PC-9 (cell line): ENCODE measurements at regions not wholly inside any gene's neighbourhood (a gene's known extent, or its start where the extent isn't known, plus 50 kb on each side); places are given as distances from the start of the nearest gene placed in this dataset.

Experiments
- EZH2 ChIP-seq: fragments of 200-600 bp; sonication (generic); IDR thresholded peaks from 2 replicates; pipeline ENCODE4 v1.8.0; 2017; ENCODE audit warnings: antibody characterized with exemption, low read depth
- TF ChIP-seq, protein P1 (sequence below): fragments of 200-600 bp; sonication (generic); conservative IDR thresholded peaks from 2 replicates; pipeline ENCODE4 v1.6.1; 2017; ENCODE audit warnings: mixed run types, antibody characterized with exemption, mild to moderate bottlenecking, moderate library complexity

DNA sequence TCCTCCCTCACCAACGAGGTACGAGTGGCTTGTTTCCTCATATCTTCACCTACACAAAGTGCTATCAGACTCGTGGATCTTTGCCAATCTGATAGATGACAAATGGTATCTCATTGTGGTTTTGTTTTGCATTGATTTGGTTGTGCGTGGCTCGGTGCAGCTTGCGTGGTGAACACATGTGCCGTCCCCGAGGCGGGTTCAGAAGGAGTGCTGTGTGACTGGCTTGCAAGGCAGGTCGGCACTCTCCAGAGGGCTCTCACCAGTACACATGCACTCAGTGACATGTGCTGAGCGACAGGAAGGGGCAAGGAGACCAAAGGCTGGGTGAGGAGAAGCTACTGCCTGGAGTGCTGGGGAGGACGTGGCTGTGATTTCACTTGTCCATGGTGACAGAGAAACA lies 95.3 kb upstream of the PITX1 start:
- TF ChIP-seq, protein P1, sequence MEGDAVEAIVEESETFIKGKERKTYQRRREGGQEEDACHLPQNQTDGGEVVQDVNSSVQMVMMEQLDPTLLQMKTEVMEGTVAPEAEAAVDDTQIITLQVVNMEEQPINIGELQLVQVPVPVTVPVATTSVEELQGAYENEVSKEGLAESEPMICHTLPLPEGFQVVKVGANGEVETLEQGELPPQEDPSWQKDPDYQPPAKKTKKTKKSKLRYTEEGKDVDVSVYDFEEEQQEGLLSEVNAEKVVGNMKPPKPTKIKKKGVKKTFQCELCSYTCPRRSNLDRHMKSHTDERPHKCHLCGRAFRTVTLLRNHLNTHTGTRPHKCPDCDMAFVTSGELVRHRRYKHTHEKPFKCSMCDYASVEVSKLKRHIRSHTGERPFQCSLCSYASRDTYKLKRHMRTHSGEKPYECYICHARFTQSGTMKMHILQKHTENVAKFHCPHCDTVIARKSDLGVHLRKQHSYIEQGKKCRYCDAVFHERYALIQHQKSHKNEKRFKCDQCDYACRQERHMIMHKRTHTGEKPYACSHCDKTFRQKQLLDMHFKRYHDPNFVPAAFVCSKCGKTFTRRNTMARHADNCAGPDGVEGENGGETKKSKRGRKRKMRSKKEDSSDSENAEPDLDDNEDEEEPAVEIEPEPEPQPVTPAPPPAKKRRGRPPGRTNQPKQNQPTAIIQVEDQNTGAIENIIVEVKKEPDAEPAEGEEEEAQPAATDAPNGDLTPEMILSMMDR = no peak
- no peak for TF ChIP-seq EZH2
